Fibroblast of skin of left quadriceps (primary cell): ENCODE measurements at regions not wholly inside any gene's neighbourhood (a gene's known extent, or its start where the extent isn't known, plus 50 kb on each side); places are given as distances from the start of the nearest gene placed in this dataset.

Source experiments
- DNase-seq, 2 experiments: peaks; one replicate each; pipeline ENCODE4 v3.0.0-alpha.2; 2013; ENCODE audit warnings: low read depth in 2 of 2

- DNase-seq = no peak
Observed at GRCh38 chr22:49239264-49240015, 588.2 kb downstream of the BRD1 start.

GRCh38 chr22:49238181-49239141 lies 589.2 kb downstream of the BRD1 start:
- DNase-seq = no peak

DNA sequence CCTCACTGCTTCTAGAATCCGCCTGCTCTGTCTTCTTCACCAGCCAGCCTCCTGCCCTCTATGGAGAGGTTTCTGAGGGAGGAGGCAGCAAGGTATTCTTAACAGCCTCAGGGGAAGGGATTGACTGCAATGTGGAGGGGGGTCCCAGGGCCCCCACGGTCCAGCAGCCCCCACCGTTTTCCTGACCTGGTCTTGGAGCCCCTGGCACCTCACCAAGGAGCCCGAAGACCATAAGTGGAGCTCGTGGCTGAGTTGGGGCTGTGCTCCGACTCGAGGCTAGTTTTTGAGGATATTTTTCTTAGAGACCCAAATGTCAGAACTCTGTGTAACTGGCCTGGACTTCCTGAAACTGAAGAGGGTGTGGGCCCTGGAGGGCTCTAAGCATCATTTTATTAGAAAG lies 590.0 kb downstream of the BRD1 start:
- no peak for DNase-seq

- no peak for DNase-seq
Observed at GRCh38 chr22:49237279-49237678, 590.4 kb downstream of the BRD1 start.

DNA sequence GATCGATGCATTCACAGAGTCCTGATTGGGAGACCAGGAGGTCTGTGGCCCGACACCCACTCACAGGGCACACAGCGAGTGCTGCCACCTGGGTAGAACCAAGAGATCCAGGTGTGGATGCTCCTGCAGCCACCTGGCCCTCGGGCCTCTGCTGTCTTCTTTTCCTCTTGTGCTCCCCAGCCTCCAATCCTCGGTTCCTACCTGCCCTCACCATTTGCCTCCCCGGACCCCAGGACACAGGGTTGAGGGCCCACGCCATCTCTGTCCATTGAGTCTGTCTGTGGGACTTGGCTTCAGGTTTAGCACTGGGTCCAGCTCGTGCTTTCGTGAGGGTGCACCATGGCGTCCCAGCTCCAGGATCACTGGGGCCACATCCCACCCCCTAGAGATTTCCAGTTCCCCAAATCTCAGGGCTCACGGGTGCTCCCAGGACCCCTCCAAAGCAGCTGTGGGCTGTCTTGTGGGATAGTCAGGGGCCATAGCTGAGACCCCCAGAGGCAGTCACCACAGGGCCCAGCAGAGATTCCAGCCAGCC lies 591.1 kb downstream of the BRD1 start:
- DNase-seq = no peak

GRCh38 chr22:49235463-49236300 lies 592.0 kb downstream of the BRD1 start:
- DNase-seq = no peak

DNA sequence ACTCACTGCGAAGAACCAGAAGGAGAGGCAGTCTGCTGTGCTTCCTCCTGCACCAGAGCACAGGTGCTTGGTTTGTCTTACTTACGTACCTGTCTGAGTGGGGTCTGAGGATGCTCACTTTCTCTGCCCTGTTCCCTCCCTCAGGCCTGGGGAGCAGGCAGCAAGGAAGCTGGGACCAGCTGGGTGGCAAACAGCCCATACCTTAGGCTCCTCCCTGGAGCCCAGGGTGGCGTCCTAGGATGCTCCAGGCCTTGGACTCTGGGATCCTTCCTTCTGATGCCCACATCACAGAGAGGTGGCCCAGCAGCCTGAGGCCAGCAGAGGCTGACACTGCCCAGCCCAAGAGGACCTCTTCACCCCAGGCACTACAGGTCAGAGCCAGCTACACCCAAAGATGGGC lies 593.2 kb downstream of the BRD1 start:
- no peak for DNase-seq

DNA sequence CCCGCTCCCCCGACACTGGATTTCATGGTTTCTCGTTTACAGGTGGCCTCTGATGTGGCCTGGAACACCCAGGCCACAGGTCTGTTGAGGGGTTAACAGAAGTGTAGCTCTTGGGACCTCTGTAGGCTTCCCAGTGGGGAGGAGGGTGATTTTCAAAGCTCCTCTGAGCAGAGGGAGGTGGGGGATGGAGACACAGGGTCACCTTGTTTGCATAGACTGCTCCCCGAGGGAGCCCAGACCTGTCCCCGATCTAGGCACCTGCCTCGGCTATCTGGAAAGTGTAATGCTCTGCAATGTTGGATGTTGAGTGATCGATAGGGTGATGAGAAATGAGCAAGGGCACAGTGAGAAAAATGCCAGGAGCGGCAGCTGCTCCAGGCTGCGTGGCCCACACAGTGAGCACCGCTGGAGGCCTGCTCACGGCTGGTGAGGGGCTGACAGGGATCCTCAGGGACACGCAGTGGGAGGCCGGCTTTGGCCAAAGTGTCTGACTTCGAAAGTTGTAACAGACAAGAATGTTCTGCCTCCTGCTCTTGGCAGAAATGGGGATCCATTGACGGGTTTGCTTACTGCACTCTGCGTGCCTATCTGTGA lies 594.1 kb downstream of the BRD1 start:
- no peak for DNase-seq

DNA sequence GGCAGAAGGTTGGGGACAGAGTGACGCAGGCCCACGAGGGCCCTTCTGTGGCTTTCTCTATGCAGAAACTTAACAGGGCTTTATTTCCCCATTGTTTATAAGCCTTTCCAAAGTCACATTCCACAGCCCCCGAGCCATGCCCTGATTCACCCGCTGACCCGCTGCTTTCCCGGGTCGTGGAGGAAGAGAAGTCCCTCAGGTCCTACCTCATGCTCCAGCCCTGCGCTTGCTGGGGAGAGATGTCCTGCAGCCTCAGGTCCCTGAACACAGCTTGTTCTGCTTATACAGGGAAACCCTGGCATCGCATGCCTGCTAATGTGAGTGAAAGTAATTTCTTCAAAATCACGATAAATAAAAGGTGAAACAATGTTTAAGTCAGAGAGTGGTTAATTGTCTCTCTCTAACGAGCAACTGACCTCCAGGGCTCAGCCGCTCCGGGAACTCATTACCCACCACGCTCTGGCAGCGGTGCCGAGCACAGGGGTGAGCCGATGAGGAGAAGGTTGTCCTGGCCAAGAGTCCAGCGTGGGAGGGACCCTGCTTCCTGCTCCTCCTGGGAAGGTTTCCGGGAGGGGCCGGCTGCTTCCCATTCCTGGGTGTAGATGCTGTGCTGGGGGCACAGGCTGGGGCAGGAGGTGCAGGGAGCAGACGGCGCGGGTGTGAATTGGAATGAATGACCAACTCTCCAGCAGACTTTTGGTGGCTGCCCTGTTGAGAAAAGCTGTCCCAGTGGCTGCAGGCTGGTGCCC lies 595.2 kb downstream of the BRD1 start:
- DNase-seq = no peak

- no peak for DNase-seq
Observed at GRCh38 chr22:49230194-49230577, 597.5 kb downstream of the BRD1 start.

DNA sequence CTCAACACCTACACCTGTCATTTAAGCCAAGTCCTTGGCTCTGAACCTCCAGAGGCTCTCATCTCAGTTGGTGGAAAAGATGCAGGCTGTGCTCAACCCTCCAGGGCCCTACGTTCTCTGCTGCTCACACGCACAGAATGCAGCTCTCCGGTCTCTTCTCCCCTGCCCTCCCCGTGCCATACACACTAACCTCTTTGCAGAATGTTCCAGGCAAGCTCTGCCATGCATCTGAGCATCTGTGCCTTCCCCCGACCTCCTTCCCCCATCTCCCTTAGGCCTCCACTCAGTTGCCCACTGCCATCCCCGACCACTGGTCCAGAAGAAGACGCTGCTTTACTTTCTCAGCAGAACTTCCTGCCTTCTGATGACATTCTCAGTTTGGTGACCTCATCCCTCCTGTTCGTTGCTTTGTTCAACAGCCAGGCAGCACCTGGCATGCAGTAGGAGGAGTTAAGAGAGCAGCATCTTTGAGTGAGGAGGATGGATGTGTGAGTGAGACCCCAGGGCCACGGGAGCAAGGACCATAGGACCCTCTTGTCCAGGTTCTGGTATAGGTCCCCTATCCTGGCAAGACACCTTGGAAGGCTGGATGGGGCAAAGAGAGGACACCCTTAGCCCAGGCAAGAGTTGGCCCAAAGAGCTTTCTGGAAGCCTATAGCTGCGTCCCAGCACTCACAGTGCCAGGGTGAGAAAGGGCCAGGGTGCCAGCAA lies 598.0 kb downstream of the BRD1 start:
- DNase-seq = no peak

GRCh38 chr22:49228431-49229037 lies 599.1 kb downstream of the BRD1 start:
- DNase-seq = no peak

DNA sequence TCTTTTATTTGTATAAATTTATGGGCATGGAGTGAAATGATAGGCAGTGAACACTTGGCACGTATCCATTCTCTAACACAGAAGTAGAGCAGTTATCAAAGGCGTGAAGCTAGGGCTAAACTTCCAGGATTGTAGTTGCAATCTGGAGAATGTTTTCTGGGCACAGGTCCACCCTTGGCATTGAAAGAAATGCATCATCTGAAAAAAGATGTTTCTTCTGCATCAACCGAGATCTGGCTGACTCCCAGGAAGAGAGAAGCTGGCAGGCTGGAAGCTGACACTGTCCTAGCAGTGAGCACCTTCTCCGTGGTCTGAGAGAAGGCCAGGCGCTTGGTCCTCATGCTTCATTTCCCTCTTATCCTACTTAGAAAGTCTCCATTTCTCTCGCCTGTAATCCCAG lies 600.0 kb downstream of the BRD1 start:
- no peak for DNase-seq

DNA sequence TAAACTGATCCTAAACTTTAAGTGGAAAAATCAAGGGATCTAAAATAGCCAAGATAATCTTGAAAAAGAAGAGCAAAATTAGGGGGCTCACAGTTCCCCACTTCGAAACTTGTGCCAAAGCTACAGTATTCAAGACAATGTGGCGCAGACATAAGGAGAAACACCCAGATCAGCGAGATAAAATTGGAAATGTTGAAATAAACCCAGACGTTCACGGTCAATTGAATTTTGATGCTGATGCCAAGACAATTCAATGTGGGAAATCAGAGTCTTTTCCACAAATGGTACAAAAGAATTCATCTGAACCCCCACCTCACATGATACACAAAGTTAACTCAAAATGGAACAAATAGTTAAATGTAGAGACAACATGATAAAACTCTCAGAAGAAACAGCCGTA lies 601.6 kb downstream of the BRD1 start:
- no peak for DNase-seq

DNA sequence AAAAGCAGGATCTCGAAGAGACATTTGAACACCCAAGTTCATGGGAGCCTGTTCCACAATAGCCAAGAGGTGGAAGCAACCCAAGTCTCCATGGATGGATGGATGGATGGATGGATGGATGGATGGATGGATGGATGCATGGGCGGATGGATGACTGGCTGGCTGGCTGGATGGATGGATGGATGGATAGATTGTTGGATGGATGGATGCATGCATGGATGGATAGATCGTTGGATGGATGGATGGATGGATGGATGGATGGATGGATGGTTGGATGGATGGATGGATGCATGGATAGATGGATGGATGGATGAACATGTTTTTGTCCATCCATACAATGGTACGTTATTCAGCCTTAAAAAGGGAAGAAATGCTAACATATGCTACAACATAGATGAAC lies 603.4 kb downstream of the BRD1 start:
- DNase-seq = no peak

DNA sequence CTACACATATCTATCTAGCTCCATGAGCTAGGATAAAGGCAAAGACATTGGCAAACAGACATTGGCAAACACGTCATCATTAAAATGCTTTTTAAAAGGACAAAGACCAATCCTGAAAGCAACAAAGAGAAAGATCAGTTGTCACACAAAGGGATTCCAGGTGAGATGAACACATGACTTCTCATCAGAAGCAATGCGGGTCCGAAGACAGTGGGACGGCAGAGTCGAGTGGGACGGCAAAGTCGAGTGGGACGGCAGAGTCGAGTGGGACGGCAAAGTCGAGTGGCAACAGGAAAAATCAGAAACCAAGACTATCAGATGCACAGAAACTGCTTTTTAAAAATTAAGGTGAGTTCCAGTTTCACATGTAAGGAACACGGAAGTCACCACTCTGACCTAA lies 609.5 kb downstream of the BRD1 start:
- DNase-seq = no peak

GRCh38 chr22:49216579-49216978 lies 611.1 kb downstream of the BRD1 start:
- DNase-seq = no peak

- no peak for DNase-seq
Observed at GRCh38 chr22:49215840-49216239, 611.8 kb downstream of the BRD1 start.

GRCh38 chr22:49214976-49215375 lies 612.7 kb downstream of the BRD1 start:
- DNase-seq = no peak
